Hepatocyte (in vitro differentiated cells): ENCODE measurements at regions not wholly inside any gene's neighbourhood (a gene's known extent, or its start where the extent isn't known, plus 50 kb on each side); places are given as distances from the start of the nearest gene placed in this dataset.

Source experiments
- DNase-seq: peaks from one replicate; pipeline ENCODE4 v3.0.0-alpha.2; 2016; ENCODE audit warnings: low spot score
- H2AFZ ChIP-seq: fragments of 200-600 bp; sonication (generic); 2 replicates; pipeline ENCODE4 v1.6.0; 2016; ENCODE audit warnings: antibody characterized with exemption, mild to moderate bottlenecking
- H3K27ac ChIP-seq: fragments of 200-600 bp; sonication (generic); 2 replicates; pipeline ENCODE4 v1.5.1; 2016; ENCODE audit warnings: mild to moderate bottlenecking
- H3K27me3 ChIP-seq: fragments of 200-600 bp; sonication (generic); 2 replicates; pipeline ENCODE4 v1.6.1; 2016
- H3K36me3 ChIP-seq: fragments of 200-600 bp; sonication (generic); replicated peaks from 2 replicates; pipeline ENCODE4 v1.5.1; 2016; ENCODE audit warnings: low read depth; ENCODE audit not compliant: insufficient read depth
- H3K4me1 ChIP-seq: fragments of 200-600 bp; sonication (generic); 2 replicates; pipeline ENCODE4 v1.5.1; 2016; ENCODE audit warnings: mild to moderate bottlenecking, moderate library complexity; ENCODE audit not compliant: insufficient read depth
- H3K4me2 ChIP-seq: fragments of 200-600 bp; sonication (generic); 2 replicates; pipeline ENCODE4 v1.6.0; 2016
- H3K4me3 ChIP-seq: fragments of 200-600 bp; sonication (generic); 2 replicates; pipeline ENCODE4 v1.5.1; 2016; ENCODE audit warnings: mild to moderate bottlenecking
- H3K79me2 ChIP-seq: fragments of 200-600 bp; sonication (generic); 2 replicates; pipeline ENCODE4 v1.6.0; 2017; ENCODE audit warnings: mild to moderate bottlenecking
- H3K9me2 ChIP-seq: fragments of 200-600 bp; sonication (generic); replicated peaks from 2 replicates; pipeline ENCODE4 v1.6.0; 2017; ENCODE audit warnings: mild to moderate bottlenecking; ENCODE audit not compliant: insufficient read depth
- H3K9me3 ChIP-seq: fragments of 200-600 bp; sonication (generic); 2 replicates; pipeline ENCODE4 v1.5.1; 2016; ENCODE audit warnings: low read depth, mild to moderate bottlenecking
- H4K20me1 ChIP-seq: fragments of 200-600 bp; sonication (generic); 2 replicates; pipeline ENCODE4 v1.6.0; 2016; ENCODE audit warnings: mild to moderate bottlenecking; ENCODE audit not compliant: insufficient read depth, poor library complexity, severe bottlenecking
- EZH2 ChIP-seq: fragments of 200-600 bp; sonication (generic); IDR thresholded peaks from 2 replicates; pipeline ENCODE4 v1.6.1; 2016; ENCODE audit warnings: antibody characterized with exemption, mild to moderate bottlenecking, borderline replicate concordance
- EZH2phosphoT487 ChIP-seq: fragments of 200-600 bp; sonication (generic); IDR thresholded peaks from one replicate; pipeline ENCODE4 v1.6.1; 2018; ENCODE audit warnings: antibody characterized with exemption, mild to moderate bottlenecking, low read depth, moderate library complexity; ENCODE audit not compliant: unreplicated experiment, severe bottlenecking
- WGBS: methylation state at CpG from one replicate; pipeline ENCODE4 v1.1.6; 2016; ENCODE audit warnings: low lambda C conversion rate; ENCODE audit errors: missing lambda C conversion rate; 5-methylcytosine and 5-hydroxymethylcytosine counted together
- TF ChIP-seq, protein P1 (sequence below): fragments of 200-600 bp; sonication (generic); IDR thresholded peaks from 2 replicates; pipeline ENCODE4 v1.5.1; 2016; ENCODE audit warnings: antibody characterized with exemption, mild to moderate bottlenecking; ENCODE audit not compliant: poor library complexity

DNA sequence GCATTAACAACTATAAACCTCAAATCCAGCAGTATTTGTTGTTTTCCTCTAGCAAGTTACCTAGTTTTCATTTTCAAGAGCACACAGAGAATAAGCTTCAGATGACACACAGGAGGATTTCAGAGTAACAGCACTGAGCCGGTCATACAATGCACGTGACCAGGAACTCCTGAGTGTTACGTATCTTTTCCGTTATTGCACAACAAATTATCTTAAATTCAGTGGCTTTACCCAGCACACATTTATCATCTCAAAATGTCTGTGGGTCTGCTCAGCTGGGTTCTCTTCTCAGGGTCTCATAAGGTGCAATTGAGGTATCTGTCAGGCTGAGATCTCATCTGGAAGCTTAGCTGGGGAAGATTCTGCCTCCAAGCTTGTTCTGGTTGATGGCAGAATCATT, 379.5 kb upstream of the KLHL29 start:
- DNase-seq, result no peak
- Histone ChIP-seq H3K27me3 (no peaks in the 10 kb centered on the region), H3K36me3 (no peaks in the 10 kb centered on the region), H3K9me3 (no peaks in the 10 kb centered on the region), H3K4me3 (no peak overlapping the region), H3K27ac (no peak overlapping the region), H3K9me2 (no peaks in the 10 kb centered on the region), H3K4me2 (no peak overlapping the region), H4K20me1 (no peaks in the 10 kb centered on the region), H3K4me1 (no peaks in the 10 kb centered on the region), H3K79me2 (no peaks in the 10 kb centered on the region), H2AFZ (no peak overlapping the region)
- no peak for TF ChIP-seq EZH2phosphoT487
- TF ChIP-seq, protein P1, sequence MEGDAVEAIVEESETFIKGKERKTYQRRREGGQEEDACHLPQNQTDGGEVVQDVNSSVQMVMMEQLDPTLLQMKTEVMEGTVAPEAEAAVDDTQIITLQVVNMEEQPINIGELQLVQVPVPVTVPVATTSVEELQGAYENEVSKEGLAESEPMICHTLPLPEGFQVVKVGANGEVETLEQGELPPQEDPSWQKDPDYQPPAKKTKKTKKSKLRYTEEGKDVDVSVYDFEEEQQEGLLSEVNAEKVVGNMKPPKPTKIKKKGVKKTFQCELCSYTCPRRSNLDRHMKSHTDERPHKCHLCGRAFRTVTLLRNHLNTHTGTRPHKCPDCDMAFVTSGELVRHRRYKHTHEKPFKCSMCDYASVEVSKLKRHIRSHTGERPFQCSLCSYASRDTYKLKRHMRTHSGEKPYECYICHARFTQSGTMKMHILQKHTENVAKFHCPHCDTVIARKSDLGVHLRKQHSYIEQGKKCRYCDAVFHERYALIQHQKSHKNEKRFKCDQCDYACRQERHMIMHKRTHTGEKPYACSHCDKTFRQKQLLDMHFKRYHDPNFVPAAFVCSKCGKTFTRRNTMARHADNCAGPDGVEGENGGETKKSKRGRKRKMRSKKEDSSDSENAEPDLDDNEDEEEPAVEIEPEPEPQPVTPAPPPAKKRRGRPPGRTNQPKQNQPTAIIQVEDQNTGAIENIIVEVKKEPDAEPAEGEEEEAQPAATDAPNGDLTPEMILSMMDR, result no peak
- no peak for TF ChIP-seq EZH2
- WGBS, result 90% methylated on average over 4 of the region's 4 CpGs

DNA sequence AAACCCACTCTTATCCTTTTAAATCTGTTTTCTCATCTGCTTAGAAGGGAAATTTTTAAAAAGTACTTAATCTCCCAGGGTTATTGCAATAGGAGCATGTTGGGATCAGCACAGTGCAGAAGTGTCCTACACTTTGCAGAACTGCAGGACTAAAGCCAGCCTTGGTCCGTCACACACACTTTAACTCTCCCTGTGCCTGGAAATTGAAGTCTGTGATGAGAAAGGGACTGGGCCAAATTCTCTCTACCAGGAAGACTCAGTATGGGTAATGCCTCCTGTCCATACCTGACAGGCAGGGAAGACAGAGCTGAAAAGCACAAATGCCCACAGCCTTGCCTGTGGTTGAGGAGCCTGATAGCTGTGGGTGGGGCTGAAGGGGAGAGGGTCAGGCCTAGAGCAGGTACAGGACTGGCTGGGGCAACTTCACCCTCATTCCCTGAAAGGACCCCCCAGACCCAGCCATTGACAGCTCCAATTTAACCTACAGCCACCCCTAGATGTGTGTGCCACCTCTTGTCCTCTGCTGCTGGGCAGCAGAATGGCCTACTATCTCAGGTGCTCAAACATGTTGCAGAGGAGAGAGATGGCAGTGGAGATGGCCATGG, 377.2 kb upstream of the KLHL29 start:
- no peak overlapping the region for H3K4me2 ChIP-seq
- no peaks in the 10 kb centered on the region for H3K36me3 ChIP-seq
- H3K9me2 ChIP-seq, result no peaks in the 10 kb centered on the region
- WGBS, result 78% methylated on average over 1 of the region's 1 CpG
- H4K20me1 ChIP-seq, result no peaks in the 10 kb centered on the region
- no peak for DNase-seq
- no peaks in the 10 kb centered on the region for H3K27me3 ChIP-seq
- TF ChIP-seq EZH2 (no peak), EZH2phosphoT487 (no peak)
- TF ChIP-seq, protein P1, result no peak
- H3K9me3 ChIP-seq, result no peaks in the 10 kb centered on the region
- no peak overlapping the region for H3K4me3 ChIP-seq
- H3K4me1 ChIP-seq, result no peaks in the 10 kb centered on the region
- no peaks in the 10 kb centered on the region for H3K79me2 ChIP-seq
- no peak overlapping the region for H3K27ac ChIP-seq
- no peak overlapping the region for H2AFZ ChIP-seq

DNA sequence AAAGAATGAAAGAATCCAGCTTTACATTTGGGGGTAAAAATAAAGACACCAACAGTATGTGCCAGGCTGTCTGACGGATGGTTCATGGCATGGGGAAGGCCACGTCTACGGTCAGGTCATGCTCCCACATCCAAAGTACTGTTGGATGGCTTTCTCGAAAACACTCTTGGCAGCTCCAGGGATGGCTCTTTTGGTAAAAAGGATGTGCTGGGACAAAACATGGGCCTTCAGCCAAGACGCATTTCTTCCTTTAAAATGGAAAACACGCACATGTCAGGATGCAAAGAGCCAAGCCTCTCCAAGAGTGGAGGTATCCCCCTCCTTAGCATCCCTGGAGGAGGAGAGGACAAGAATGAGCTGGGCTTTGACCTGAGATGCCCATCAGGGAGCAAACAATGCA, 376.5 kb upstream of the KLHL29 start:
- Histone ChIP-seq H3K4me1 (no peaks in the 10 kb centered on the region), H3K79me2 (no peaks in the 10 kb centered on the region), H3K4me3 (no peak overlapping the region), H3K36me3 (no peaks in the 10 kb centered on the region), H2AFZ (no peak overlapping the region), H3K9me3 (no peaks in the 10 kb centered on the region), H4K20me1 (no peaks in the 10 kb centered on the region), H3K9me2 (no peaks in the 10 kb centered on the region), H3K4me2 (no peak overlapping the region), H3K27me3 (no peaks in the 10 kb centered on the region), H3K27ac (no peak overlapping the region)
- WGBS, result 93% methylated on average over 6 of the region's 6 CpGs
- no peak for TF ChIP-seq EZH2
- TF ChIP-seq EZH2phosphoT487, result no peak
- TF ChIP-seq, protein P1, result no peak
- no peak for DNase-seq
